ENCODE measurements at regions not wholly inside any gene's neighbourhood (a gene's known extent, or its start where the extent isn't known, plus 50 kb on each side); places are given as distances from the start of the nearest gene placed in this dataset.

DNA sequence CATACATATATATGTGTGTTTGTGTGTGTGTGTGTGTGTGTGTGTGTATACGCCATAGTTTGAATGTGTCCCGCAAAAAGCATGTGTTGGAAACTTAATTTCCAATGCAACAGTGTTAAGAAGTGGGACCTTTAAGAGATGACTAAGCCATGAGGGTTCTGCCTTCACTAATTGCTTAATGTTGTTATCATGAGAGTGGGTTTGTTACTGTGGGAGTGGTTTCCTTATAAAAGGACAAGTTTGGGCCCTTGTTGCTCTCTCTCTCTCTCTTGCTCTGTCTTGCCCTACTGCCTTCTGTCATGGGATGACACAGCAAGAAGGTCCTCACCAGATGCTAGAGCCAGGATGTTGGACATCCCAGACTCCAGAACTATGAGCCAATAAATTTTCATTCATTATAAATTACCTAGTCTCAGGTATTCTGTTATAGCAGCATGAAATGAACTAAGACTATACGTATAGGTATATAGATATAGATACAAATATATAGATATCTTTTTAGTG lies 103.8 kb upstream of the ZC3H11B start:
- DNase-seq (no peak), ATAC-seq (ENCODE audit: low read depth) (no peak)
- Histone ChIP-seq H3K9me1 (ENCODE audit: insufficient read depth, low read length) (no peaks in the 10 kb centered on the region), H3K27ac (ENCODE audit: insufficient read depth, low read length) (no peak overlapping the region), H3K4me3 (ENCODE audit: insufficient read depth, low read depth, low read length) (no peak overlapping the region), H3K36me3 (ENCODE audit: control insufficient read depth, insufficient read depth, low read length) (no peaks in the 10 kb centered on the region), H2AK9ac (replicated peaks; ENCODE audit: low read depth, low read length, poor library complexity) (no peak overlapping the region), H3K27me3 (ENCODE audit: control insufficient read depth, insufficient read depth, low read length) (no peaks in the 10 kb centered on the region), H4K5ac (ENCODE audit: low read depth, low read length) (no peak overlapping the region), H4K8ac (ENCODE audit: low read depth in 2 of 2, low read length in 2 of 2) (no peak overlapping the region), H2BK15ac (ENCODE audit: low read depth, low read length) (no peak overlapping the region), H2BK120ac (ENCODE audit: low read depth, low read length) (no peak overlapping the region), H4K91ac (ENCODE audit: insufficient read depth, low read depth, low read length) (no peak overlapping the region), H2BK20ac (ENCODE audit: low read depth, low read length) (no peak overlapping the region), H3K56ac (ENCODE audit: extremely low read depth, insufficient read depth, low read length) (no peak overlapping the region), H2AFZ (replicated peaks; ENCODE audit: low read length, poor library complexity) (no peak overlapping the region), H3K9me3 (ENCODE audit: control insufficient read depth, insufficient read depth, low read length) (no peaks in the 10 kb centered on the region), H3K14ac (replicated peaks; ENCODE audit: low read depth, low read length) (no peak overlapping the region), H2AK5ac (ENCODE audit: low read depth, low read length) (no peak overlapping the region), H3K18ac (ENCODE audit: low read depth, low read length) (no peak overlapping the region), H2BK5ac (ENCODE audit: low read depth, low read length, poor library complexity, severe bottlenecking) (no peak overlapping the region), H3K79me1 (ENCODE audit: low read depth in 1 of 2, low read length in 2 of 2) (no peaks in the 10 kb centered on the region), H3K9ac (ENCODE audit: low read depth, low read length) (no peak overlapping the region), H3K4me1 (ENCODE audit: control insufficient read depth, insufficient read depth, low read length) (no peaks in the 10 kb centered on the region), H3K4ac (ENCODE audit: low read depth, low read length) (no peak overlapping the region), H4K20me1 (ENCODE audit: insufficient read depth, low read length) (no peaks in the 10 kb centered on the region), H3K4me2 (ENCODE audit: low read depth, low read length) (no peak overlapping the region), H3K23ac (ENCODE audit: low read depth, low read length) (no peak overlapping the region)
- intact Hi-C loops (cut with micrococcal nuclease) (no loop called here), dilution Hi-C loops (cut with HindIII; ENCODE audit: low sequenced_read_pairs, unreplicated experiment) (no loop called here), in situ Hi-C loops (cut with MboI; ENCODE audit: low sequenced_read_pairs) (no loop called here)
- TF ChIP-seq RAD21 (IDR thresholded peaks at IDR 0.05; ENCODE audit: low read length) = no peak
- no peak for TF ChIP-seq CEBPB (IDR thresholded peaks at IDR 0.05; ENCODE audit: low read depth, low read length)
- TF ChIP-seq MAZ (IDR thresholded peaks at IDR 0.05; ENCODE audit: borderline replicate concordance, low read depth, low read length) = no peak
- CTCF ChIA-PET = no interaction called here
- no TSS peak for BruUV-seq (replicated peaks)
- WGBS, 2 experiments (ENCODE audit: extremely low coverage in 2 of 2, insufficient read length in 1 of 2) = 100% methylated on average over 1 of the region's 3 CpGs; no CpG with 5 or more reads in 1 of the 2 experiments
- POLR2A ChIA-PET (ENCODE audit: unreplicated experiment) = no interaction called here
